Adrenal gland (tissue), 9 donors: ENCODE measurements at regions not wholly inside any gene's neighbourhood (a gene's known extent, or its start where the extent isn't known, plus 50 kb on each side); places are given as distances from the start of the nearest gene placed in this dataset.
"Not testable (repeated sequence)": the region's sequence is repeated elsewhere in the genome, so short reads cannot be mapped to it uniquely, and the experiment has no call there.

ENCODE experiments used
- DNase-seq, 7 donors: peaks; one replicate each; pipeline ENCODE4 v3.0.0-alpha.2; 2019 to 2020
- H3K27ac ChIP-seq, 5 donors: fragments of 200-600 bp; sonication (generic) in 4 of 5; 1 replicate in 3 of 5; 2 replicates in 2 of 5; pipeline versions ENCODE4 v1.5.1 to v1.8.0; 2016 to 2020; ENCODE audit warnings: mild to moderate bottlenecking in 1 of 5
- H3K27me3 ChIP-seq: fragments of 200-600 bp; 2 replicates; pipeline ENCODE4 v1.8.0; 2021
- H3K36me3 ChIP-seq, 2 donors: fragments of 200-600 bp; replicated peaks in 1 of 2; 1 replicate in 1 of 2; 2 replicates in 1 of 2; pipeline versions ENCODE4 v1.5.1 to v1.8.0; 2018 to 2022
- H3K4me1 ChIP-seq, 2 donors: fragments of 200-600 bp; replicated peaks in 1 of 2; 1 replicate in 1 of 2; 2 replicates in 1 of 2; pipeline versions ENCODE4 v1.5.1 to v1.8.0; 2018 to 2021
- H3K4me3 ChIP-seq, 4 donors: fragments of 200-600 bp; sonication (generic) in 3 of 4; one replicate each; pipeline ENCODE4 v1.5.1; 2016 to 2018
- H3K9me3 ChIP-seq, 3 donors: fragments of 200-600 bp; sonication (generic) in 1 of 3; replicated peaks in 1 of 3; 1 replicate in 2 of 3; 2 replicates in 1 of 3; pipeline versions ENCODE4 v1.5.1 to v1.8.0; 2016 to 2021
- POLR2A ChIP-seq, 2 donors: fragments of 450-650 bp; IDR thresholded peaks; one replicate each; pipeline ENCODE4 v1.6.1; 2017; ENCODE audit warnings: antibody characterized with exemption in 2 of 2, mild to moderate bottlenecking in 2 of 2, moderate library complexity in 1 of 2
- WGBS, 4 donors: extraction: QIAGEN DNeasy Blood & Tissue Kit in 2 of 4; methylation state at CpG; one replicate each; pipeline versions ENCODE4 v1.1.5 to v1.1.7; 2013 to 2017; 5-methylcytosine and 5-hydroxymethylcytosine counted together
- intact Hi-C, 2 donors: fragments of 100-400 bp; cut with DNase I; formaldehyde crosslinking; loops; one replicate each; pipeline versions ENCODE4 v1.14.1 to v1.15.0; 2022 to 2023
- TF ChIP-seq, protein P1 (sequence below), 6 experiments: fragments of 450-650 bp in 4 of 6; fragments of 200-600 bp in 2 of 6; sonication (generic) in 1 of 6; IDR thresholded peaks; 1 replicate in 5 of 6; 2 replicates in 1 of 6; pipeline versions ENCODE4 v1.5.1 to v1.8.0; 2016 to 2021; ENCODE audit warnings: antibody characterized with exemption in 6 of 6, mild to moderate bottlenecking in 2 of 6, moderate library complexity in 1 of 6
- donor health status: healthy with polysubstance abuse.
- donor health status: Bipolar disorder and iron deficiency.
- donor health status: DM: yes; HTN: yes; CAD: no.
- donor health status: DM: no; HTN: no; CAD: no.
- donor health status: DM: no; HTN: no; CAD: no.

DNA sequence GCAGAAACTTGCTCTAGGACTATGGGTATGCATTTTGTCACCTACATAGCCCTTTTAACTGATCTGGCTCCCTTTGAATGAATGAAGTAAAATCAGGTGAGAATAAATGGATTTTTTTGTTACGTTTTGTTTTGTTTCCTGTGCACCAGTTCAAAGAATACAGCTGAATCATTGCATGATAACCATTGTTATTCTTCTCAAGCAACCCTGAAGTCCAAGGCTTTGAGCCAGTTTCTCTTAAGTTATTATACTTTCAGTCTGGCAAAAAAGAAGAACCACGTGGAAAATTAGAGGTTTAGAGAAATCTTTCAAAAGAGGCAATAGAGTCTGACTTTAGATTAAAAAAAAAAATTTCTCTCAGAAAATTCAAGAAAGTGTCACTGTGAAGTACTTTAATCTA, 398.6 kb upstream of the TECRL start:
- Histone ChIP-seq H3K27ac (no peak overlapping the region), H3K4me1 (no peaks in the 10 kb centered on the region), H3K27me3 (no peaks in the 10 kb centered on the region), H3K4me3 (no peak overlapping the region), H3K36me3 (no peaks in the 10 kb centered on the region), H3K9me3 (no peaks in the 10 kb centered on the region)
- intact Hi-C loops: no loop called here
- no peak for DNase-seq
- 16 to 23% (median 19%) methylated on average over 2 of the region's 2 CpGs for WGBS, 4 donors
- TF ChIP-seq, protein P1, sequence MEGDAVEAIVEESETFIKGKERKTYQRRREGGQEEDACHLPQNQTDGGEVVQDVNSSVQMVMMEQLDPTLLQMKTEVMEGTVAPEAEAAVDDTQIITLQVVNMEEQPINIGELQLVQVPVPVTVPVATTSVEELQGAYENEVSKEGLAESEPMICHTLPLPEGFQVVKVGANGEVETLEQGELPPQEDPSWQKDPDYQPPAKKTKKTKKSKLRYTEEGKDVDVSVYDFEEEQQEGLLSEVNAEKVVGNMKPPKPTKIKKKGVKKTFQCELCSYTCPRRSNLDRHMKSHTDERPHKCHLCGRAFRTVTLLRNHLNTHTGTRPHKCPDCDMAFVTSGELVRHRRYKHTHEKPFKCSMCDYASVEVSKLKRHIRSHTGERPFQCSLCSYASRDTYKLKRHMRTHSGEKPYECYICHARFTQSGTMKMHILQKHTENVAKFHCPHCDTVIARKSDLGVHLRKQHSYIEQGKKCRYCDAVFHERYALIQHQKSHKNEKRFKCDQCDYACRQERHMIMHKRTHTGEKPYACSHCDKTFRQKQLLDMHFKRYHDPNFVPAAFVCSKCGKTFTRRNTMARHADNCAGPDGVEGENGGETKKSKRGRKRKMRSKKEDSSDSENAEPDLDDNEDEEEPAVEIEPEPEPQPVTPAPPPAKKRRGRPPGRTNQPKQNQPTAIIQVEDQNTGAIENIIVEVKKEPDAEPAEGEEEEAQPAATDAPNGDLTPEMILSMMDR (IDR thresholded peaks at IDR 0.05): no peak
- no peak for TF ChIP-seq POLR2A (IDR thresholded peaks at IDR 0.05)

DNA sequence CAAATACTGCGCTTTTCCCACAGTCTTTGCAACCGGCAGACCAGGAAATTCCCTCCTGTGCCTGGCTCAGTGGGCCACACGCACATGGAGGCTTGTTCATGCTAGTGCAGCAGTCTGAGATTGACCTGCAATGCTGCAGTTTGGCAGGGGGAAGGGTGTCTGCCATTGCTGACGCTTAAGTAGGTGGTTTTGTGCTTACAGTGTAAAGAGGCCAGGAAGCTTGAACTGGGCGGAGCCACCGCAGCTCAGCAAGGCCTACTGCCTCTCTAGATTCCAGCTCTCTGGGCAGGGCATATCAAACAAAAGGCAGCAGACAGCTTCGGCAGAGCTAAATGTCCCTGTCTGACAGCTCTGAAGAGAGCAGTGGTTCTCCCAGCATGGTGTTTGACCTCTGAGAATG, 390.5 kb upstream of the TECRL start:
- TF ChIP-seq, protein P1 (IDR thresholded peaks at IDR 0.05): no peak
- no peak for TF ChIP-seq POLR2A (IDR thresholded peaks at IDR 0.05)
- DNase-seq: no peak
- intact Hi-C loops: no loop called here
- 69 to 91% (median 81%) methylated on average over 4 to 7 of the region's 7 CpGs for WGBS, 4 donors
- Histone ChIP-seq H3K4me1 (no peaks in the 10 kb centered on the region), H3K27ac (no peak overlapping the region), H3K9me3 (no peaks in the 10 kb centered on the region), H3K4me3 (no peak overlapping the region), H3K27me3 (no peaks in the 10 kb centered on the region), H3K36me3 (no peaks in the 10 kb centered on the region)

DNA sequence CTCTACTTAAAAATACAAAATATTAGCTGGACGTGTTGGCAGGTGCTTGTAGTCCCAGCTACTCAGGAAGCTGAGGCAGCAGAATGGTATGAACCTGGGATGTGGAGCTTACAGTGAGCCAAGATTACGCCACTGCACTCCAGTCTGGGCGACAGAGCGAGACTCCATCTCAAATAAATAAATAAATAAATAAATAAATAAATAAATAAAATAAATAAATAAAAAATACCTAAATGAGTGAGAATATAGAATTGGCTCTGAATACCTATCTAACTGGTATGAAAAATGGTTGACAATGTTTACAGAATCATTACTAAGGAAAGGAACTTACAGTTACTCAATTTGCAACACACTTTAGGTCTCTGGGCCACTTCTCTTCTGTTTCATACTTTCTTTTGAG, 389.6 kb upstream of the TECRL start:
- H3K27ac ChIP-seq, H3K4me1 ChIP-seq, DNase-seq, H3K4me3 ChIP-seq, H3K36me3 ChIP-seq, H3K9me3 ChIP-seq, H3K27me3 ChIP-seq, intact Hi-C loops: not testable (repeated sequence)
- WGBS, 4 donors: 89 to 93% (median 92%) methylated on average over 4 of the region's 4 CpGs

DNA sequence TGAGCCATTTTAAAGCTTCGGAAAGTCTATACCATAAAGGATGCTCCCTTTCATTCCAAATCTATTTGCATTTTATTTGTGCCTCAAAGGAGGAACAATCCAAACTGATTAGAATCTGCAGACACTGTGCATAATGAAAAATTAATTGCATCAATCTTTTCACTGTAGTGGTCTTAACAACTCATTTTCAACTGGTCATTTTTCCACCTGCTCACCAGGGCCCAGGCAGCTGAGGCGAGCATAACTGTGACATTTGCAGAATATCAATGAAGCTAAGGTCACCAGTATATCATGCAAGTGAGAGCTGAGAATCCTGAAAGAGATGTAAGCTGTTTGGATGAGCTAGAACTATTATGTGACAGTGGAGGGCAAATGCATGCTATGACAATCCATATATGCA, 387.3 kb upstream of the TECRL start:
- Histone ChIP-seq H3K4me1 (no peaks in the 10 kb centered on the region), H3K27ac (no peak overlapping the region), H3K9me3 (no peaks in the 10 kb centered on the region), H3K36me3 (no peaks in the 10 kb centered on the region), H3K27me3 (no peaks in the 10 kb centered on the region), H3K4me3 (no peak overlapping the region)
- TF ChIP-seq, protein P1 (IDR thresholded peaks at IDR 0.05): no peak
- no peak for TF ChIP-seq POLR2A (IDR thresholded peaks at IDR 0.05)
- intact Hi-C loops: no loop called here
- no peak for DNase-seq
- WGBS, 4 donors: 58 to 78% (median 68%) methylated on average over 2 of the region's 2 CpGs

DNA sequence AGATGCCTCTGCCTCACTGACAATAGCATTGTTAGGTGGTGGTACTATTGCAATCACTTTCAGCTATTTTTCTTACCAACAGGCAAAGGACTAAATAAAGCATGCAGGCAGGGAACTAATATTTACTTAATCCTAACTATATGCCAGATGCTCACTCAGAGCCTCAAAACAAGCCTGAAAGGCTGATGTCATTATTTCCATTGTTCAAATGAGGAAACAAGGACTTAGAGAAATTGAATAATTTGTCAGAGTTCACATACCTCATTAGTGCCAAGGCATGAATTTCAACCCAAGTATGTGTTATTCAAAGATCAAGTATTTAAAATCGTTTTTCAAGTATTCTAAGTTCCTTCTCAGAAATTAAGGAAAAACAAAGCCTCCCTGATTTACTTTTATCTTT, 374.9 kb upstream of the TECRL start:
- no peaks in the 10 kb centered on the region for H3K9me3 ChIP-seq
- H3K27ac ChIP-seq: no peak overlapping the region
- intact Hi-C loops: no loop called here
- no peak for TF ChIP-seq POLR2A (IDR thresholded peaks at IDR 0.05)
- H3K36me3 ChIP-seq: no peaks in the 10 kb centered on the region
- no peaks in the 10 kb centered on the region for H3K4me1 ChIP-seq
- no peaks in the 10 kb centered on the region for H3K27me3 ChIP-seq
- no peak overlapping the region for H3K4me3 ChIP-seq
- WGBS, 4 donors: 2 to 14% (median 8%) methylated on average over 1 of the region's 1 CpG
- no peak for DNase-seq
